Transverse colon (tissue), 4 donors: ENCODE measurements at regions not wholly inside any gene's neighbourhood (a gene's known extent, or its start where the extent isn't known, plus 50 kb on each side); places are given as distances from the start of the nearest gene placed in this dataset.

Experiments used
- CTCF ChIP-seq, 5 experiments: fragments of 200-600 bp in 3 of 5; fragments of 450-650 bp in 2 of 5; sonication (generic) in 3 of 5; IDR thresholded peaks; 1 replicate in 2 of 5; 2 replicates in 3 of 5; pipeline ENCODE4 v1.5.1; 2016 to 2017; ENCODE audit warnings: antibody characterized with exemption in 5 of 5, inconsistent platforms in 3 of 5, mild to moderate bottlenecking in 2 of 5, moderate library complexity in 1 of 5
- POLR2AphosphoS5 ChIP-seq, 3 donors: sonication (generic); formaldehyde crosslinking; IDR thresholded peaks; one replicate each; pipeline ENCODE4 v1.6.1; 2016; ENCODE audit warnings: antibody characterized with exemption in 3 of 3

GRCh38 chr3:40770061-40770460 lies 245.3 kb downstream of the ZNF621 start:
- TF ChIP-seq CTCF (IDR thresholded peaks at IDR 0.05) (no peak), POLR2AphosphoS5 (IDR thresholded peaks at IDR 0.05) (no peak)
